CD4-positive, CD25-positive, alpha-beta regulatory T cell (primary cell): ENCODE measurements at regions not wholly inside any gene's neighbourhood (a gene's known extent, or its start where the extent isn't known, plus 50 kb on each side); places are given as distances from the start of the nearest gene placed in this dataset.
"Not testable (repeated sequence)": the region's sequence is repeated elsewhere in the genome, so short reads cannot be mapped to it uniquely, and the experiment has no call there.

Source experiments
- ATAC-seq, 2 donors: fragments of 150-1000 bp; cut with Tn5 transposase; one replicate each; pipeline ENCODE4 v1.10.0; 2021; ENCODE audit warnings: low read depth in 2 of 2, moderate number of reproducible peaks in 2 of 2, moderate library complexity in 1 of 2
- DNase-seq, 3 donors: peaks; one replicate each; pipeline versions ENCODE4 v3.0.0 to v3.0.0-alpha.2; 2012 to 2022; ENCODE audit warnings: mixed read lengths in 1 of 3
- H3K27ac ChIP-seq: one replicate; pipeline ENCODE4 v1.7.0; 2013; ENCODE audit warnings: mild to moderate bottlenecking, low read length; ENCODE audit not compliant: insufficient read depth, poor library complexity, severe bottlenecking
- H3K27me3 ChIP-seq: one replicate; pipeline ENCODE4 v1.7.0; 2013; ENCODE audit warnings: low read length; ENCODE audit not compliant: control insufficient read depth, insufficient read depth
- H3K36me3 ChIP-seq: one replicate; pipeline ENCODE4 v1.7.0; 2013; ENCODE audit warnings: mild to moderate bottlenecking, low read length, moderate library complexity; ENCODE audit not compliant: control insufficient read depth, insufficient read depth
- H3K4me1 ChIP-seq: 2 replicates; pipeline ENCODE4 v1.7.0; 2013; ENCODE audit warnings: mild to moderate bottlenecking, low read length; ENCODE audit not compliant: insufficient read depth, control insufficient read depth, poor library complexity, severe bottlenecking
- H3K4me3 ChIP-seq: one replicate; pipeline ENCODE4 v1.7.0; 2013; ENCODE audit warnings: low read depth, mild to moderate bottlenecking, low read length, moderate library complexity
- H3K9me3 ChIP-seq, 2 experiments: 1 replicate in 1 of 2; 2 replicates in 1 of 2; pipeline ENCODE4 v1.7.0; 2013; ENCODE audit warnings: low read length in 2 of 2, mild to moderate bottlenecking in 1 of 2, moderate library complexity in 1 of 2; ENCODE audit not compliant: control insufficient read depth in 2 of 2
- H3K27ac Mint-ChIP-seq, 3 donors: one replicate each; pipeline ENCODE4 v1.8.0; 2020 to 2022; ENCODE audit warnings: mild to moderate bottlenecking in 3 of 3, mixed read lengths in 3 of 3, moderate library complexity in 2 of 3
- H3K27me3 Mint-ChIP-seq: one replicate; pipeline ENCODE4 v1.8.0; 2022; ENCODE audit warnings: mild to moderate bottlenecking, mixed read lengths
- H3K36me3 Mint-ChIP-seq: one replicate; pipeline ENCODE4 v1.8.0; 2020; ENCODE audit warnings: mixed read lengths
- H3K4me1 Mint-ChIP-seq, 4 donors: one replicate each; pipeline ENCODE4 v1.8.0; 2020 to 2022; ENCODE audit warnings: mixed read lengths in 4 of 4, mild to moderate bottlenecking in 1 of 4
- H3K4me3 Mint-ChIP-seq, 4 donors: one replicate each; pipeline ENCODE4 v1.8.0; 2020 to 2022; ENCODE audit warnings: mild to moderate bottlenecking in 4 of 4, mixed read lengths in 4 of 4, moderate library complexity in 3 of 4
- H3K9me3 Mint-ChIP-seq, 7 donors: one replicate each; pipeline ENCODE4 v1.8.0; 2020 to 2022; ENCODE audit warnings: mixed read lengths in 7 of 7, mild to moderate bottlenecking in 3 of 7, moderate library complexity in 2 of 7

- no peak overlapping the region for H3K4me3 Mint-ChIP-seq
- DNase-seq (no peak), ATAC-seq (no peak)
- H3K36me3 Mint-ChIP-seq: no peaks in the 10 kb centered on the region
- H3K9me3 ChIP-seq: no peaks in the 10 kb centered on the region
- peaks cover 0 to 8% (median 3%) of the 10 kb centered on the region in 7 donors for H3K9me3 Mint-ChIP-seq
- no peaks in the 10 kb centered on the region for H3K4me1 Mint-ChIP-seq
- H3K27ac Mint-ChIP-seq: no peak overlapping the region
- H3K27me3 ChIP-seq: no peaks in the 10 kb centered on the region
- no peak overlapping the region for H3K27ac ChIP-seq
- H3K36me3 ChIP-seq: no peaks in the 10 kb centered on the region
- no peaks in the 10 kb centered on the region for H3K27me3 Mint-ChIP-seq
- no peak overlapping the region for H3K4me3 ChIP-seq
- H3K4me1 ChIP-seq: no peaks in the 10 kb centered on the region
Observed at GRCh38 chr10:59037018-59037389, 139.4 kb upstream of the PHYHIPL start.

- ATAC-seq: no peak
- Histone ChIP-seq H3K4me3 (no peak overlapping the region), H3K9me3 (no peaks in the 10 kb centered on the region), H3K4me1 (no peaks in the 10 kb centered on the region), H3K27me3 (no peaks in the 10 kb centered on the region), H3K36me3 (no peaks in the 10 kb centered on the region), H3K27ac (no peak overlapping the region)
- Mint-ChIP-seq H3K36me3 (no peaks in the 10 kb centered on the region), H3K27ac (no peak overlapping the region), H3K27me3 (no peaks in the 10 kb centered on the region), H3K4me1 (no peaks in the 10 kb centered on the region), H3K9me3 (peaks cover 0 to 11% (median 3%) of the 10 kb centered on the region in 7 donors), H3K4me3 (peak overlapping the region in 1 of 4 donors; percentile 79)
- DNase-seq: no peak
Observed at GRCh38 chr10:59037506-59037905, 138.9 kb upstream of the PHYHIPL start.

DNA sequence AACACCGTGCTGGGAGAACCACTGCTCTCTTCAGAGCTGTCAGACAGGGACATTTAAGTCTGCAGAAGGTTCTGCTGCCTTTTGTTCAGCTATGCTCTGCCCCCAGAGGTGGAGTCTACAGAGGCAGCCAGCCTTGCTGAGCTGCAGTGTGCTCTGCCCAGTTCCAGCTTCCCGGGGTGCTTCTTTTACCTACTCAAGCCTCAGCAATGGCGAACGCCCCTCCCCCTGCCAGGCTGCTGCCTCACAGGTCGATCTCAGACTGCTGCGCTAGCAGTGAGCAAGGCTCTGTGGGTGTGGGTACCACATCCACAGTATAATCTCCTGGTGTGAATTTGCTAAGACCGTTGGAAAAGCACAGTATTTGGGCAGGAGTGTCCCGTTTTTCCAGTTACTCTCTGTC is 133.1 kb upstream of the PHYHIPL start:
- not testable (repeated sequence) for ATAC-seq, H3K36me3 Mint-ChIP-seq

DNA sequence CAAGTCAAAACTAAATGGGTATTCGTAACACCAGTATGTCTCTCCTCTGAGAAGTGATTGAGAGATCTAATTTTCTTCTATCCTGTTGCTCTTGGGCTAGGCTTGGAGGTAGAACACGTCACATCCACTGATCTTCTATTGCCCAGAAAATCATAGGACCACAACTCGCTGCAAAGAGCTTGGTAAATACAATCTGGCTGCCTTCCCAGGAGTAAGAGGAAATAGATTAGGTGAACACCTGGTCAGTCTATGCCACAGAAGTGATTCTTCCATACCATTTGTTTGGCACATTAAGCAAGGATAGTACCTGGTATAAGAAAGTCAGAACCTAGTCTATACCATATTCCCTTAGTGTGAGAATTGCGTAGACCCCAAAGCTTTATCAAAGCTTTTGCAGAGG is 129.3 kb upstream of the PHYHIPL start:
- no peaks in the 10 kb centered on the region for H3K9me3 ChIP-seq
- no peak overlapping the region for H3K27ac ChIP-seq
- DNase-seq: no peak
- H3K27ac Mint-ChIP-seq: no peak overlapping the region
- H3K4me3 ChIP-seq: no peak overlapping the region
- peaks cover 0 to 17% (median 5%) of the 10 kb centered on the region in 7 donors for H3K9me3 Mint-ChIP-seq
- no peaks in the 10 kb centered on the region for H3K36me3 Mint-ChIP-seq
- no peaks in the 10 kb centered on the region for H3K4me1 ChIP-seq
- no peaks in the 10 kb centered on the region for H3K27me3 Mint-ChIP-seq
- H3K4me1 Mint-ChIP-seq: no peaks in the 10 kb centered on the region
- H3K36me3 ChIP-seq: no peaks in the 10 kb centered on the region
- no peak overlapping the region for H3K4me3 Mint-ChIP-seq
- no peaks in the 10 kb centered on the region for H3K27me3 ChIP-seq
- no peak for ATAC-seq

More for the DNA sequence above, 133.1 kb upstream of the PHYHIPL start:
- H3K27ac ChIP-seq, DNase-seq, H3K9me3 ChIP-seq, H3K4me3 ChIP-seq, H3K4me3 Mint-ChIP-seq, H3K4me1 Mint-ChIP-seq, H3K4me1 ChIP-seq, H3K27me3 ChIP-seq, H3K27ac Mint-ChIP-seq, H3K36me3 ChIP-seq, H3K27me3 Mint-ChIP-seq: not testable (repeated sequence)
- peaks cover 0 to 13% (median 5%) of the 10 kb centered on the region in 7 donors for H3K9me3 Mint-ChIP-seq

GRCh38 chr10:59047957-59048618 is 128.4 kb upstream of the PHYHIPL start:
- no peaks in the 10 kb centered on the region for H3K4me1 Mint-ChIP-seq
- DNase-seq: no peak
- H3K27me3 ChIP-seq: no peaks in the 10 kb centered on the region
- H3K9me3 ChIP-seq: no peaks in the 10 kb centered on the region
- H3K4me1 ChIP-seq: no peaks in the 10 kb centered on the region
- peaks cover 0 to 21% (median 5%) of the 10 kb centered on the region in 7 donors for H3K9me3 Mint-ChIP-seq
- no peak for ATAC-seq
- no peak overlapping the region for H3K27ac ChIP-seq
- H3K27ac Mint-ChIP-seq: no peak overlapping the region
- H3K36me3 ChIP-seq: no peaks in the 10 kb centered on the region
- H3K4me3 ChIP-seq: no peak overlapping the region
- H3K36me3 Mint-ChIP-seq: no peaks in the 10 kb centered on the region
- no peak overlapping the region for H3K4me3 Mint-ChIP-seq
- H3K27me3 Mint-ChIP-seq: no peaks in the 10 kb centered on the region

DNA sequence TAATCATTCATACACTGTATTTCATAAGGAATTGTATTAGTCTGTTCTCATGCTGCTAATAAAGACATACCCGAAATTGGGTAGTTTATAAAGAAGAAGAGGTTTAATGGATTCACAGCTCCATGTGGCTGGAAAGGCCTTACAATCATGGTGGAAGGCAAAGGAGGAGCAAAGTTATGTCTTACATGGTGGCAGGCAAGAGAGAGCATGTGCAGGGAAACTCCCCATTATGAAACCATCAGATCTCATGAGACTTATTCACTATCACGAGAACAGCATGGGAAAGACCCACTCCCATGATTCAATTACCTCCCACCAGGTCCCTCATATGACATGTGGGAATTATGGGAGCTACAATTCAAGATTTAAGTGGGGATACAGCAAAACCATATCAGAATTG is 122.9 kb upstream of the PHYHIPL start:
- ATAC-seq, H3K36me3 ChIP-seq, H3K4me1 ChIP-seq, H3K27me3 Mint-ChIP-seq, H3K4me3 ChIP-seq, DNase-seq, H3K9me3 ChIP-seq, H3K4me3 Mint-ChIP-seq, H3K4me1 Mint-ChIP-seq, H3K27ac ChIP-seq, H3K27me3 ChIP-seq, H3K27ac Mint-ChIP-seq, H3K36me3 Mint-ChIP-seq: not testable (repeated sequence)
- peaks cover 4 to 34% (median 10%) of the 10 kb centered on the region in 7 donors for H3K9me3 Mint-ChIP-seq

GRCh38 chr10:59055045-59055444 is 121.4 kb upstream of the PHYHIPL start:
- Histone ChIP-seq H3K36me3 (no peaks in the 10 kb centered on the region), H3K4me1 (no peaks in the 10 kb centered on the region), H3K4me3 (no peak overlapping the region), H3K9me3 (no peaks in the 10 kb centered on the region), H3K27ac (no peak overlapping the region), H3K27me3 (no peaks in the 10 kb centered on the region)
- Mint-ChIP-seq H3K27me3 (no peaks in the 10 kb centered on the region), H3K9me3 (peaks cover 4 to 33% (median 10%) of the 10 kb centered on the region in 7 donors), H3K27ac (no peak overlapping the region), H3K4me3 (no peak overlapping the region), H3K4me1 (no peaks in the 10 kb centered on the region), H3K36me3 (no peaks in the 10 kb centered on the region)
- ATAC-seq (no peak), DNase-seq (no peak)

DNA sequence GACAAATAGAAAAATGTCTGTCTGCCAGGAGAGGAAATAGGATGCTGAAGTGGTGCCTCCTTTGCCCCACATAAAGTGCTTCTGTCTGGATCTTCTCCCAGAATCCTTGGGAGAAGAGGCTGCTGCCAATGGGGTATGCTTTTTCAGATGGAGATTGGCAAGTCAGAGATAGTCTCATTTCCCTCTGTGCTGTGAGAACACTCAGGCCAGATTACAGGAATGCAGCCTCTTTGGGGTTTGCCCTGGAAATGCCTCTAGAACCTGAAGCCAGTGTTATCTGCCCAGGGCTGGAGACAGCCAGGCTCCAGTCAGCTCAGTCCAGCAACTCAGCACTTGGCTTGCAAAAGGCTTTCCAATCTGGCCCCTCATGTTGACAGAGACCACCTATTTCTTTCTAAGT is 119.1 kb upstream of the PHYHIPL start:
- Mint-ChIP-seq H3K4me1 (no peaks in the 10 kb centered on the region), H3K27me3 (no peaks in the 10 kb centered on the region), H3K36me3 (no peaks in the 10 kb centered on the region), H3K4me3 (no peak overlapping the region), H3K27ac (no peak overlapping the region), H3K9me3 (peaks cover 3 to 21% (median 6%) of the 10 kb centered on the region in 7 donors)
- Histone ChIP-seq H3K9me3 (no peaks in the 10 kb centered on the region), H3K27ac (no peak overlapping the region), H3K36me3 (no peaks in the 10 kb centered on the region), H3K27me3 (no peaks in the 10 kb centered on the region), H3K4me3 (no peak overlapping the region), H3K4me1 (no peaks in the 10 kb centered on the region)
- no peak for ATAC-seq
- no peak for DNase-seq
